Keratinocyte (primary cell): ENCODE measurements at regions not wholly inside any gene's neighbourhood (a gene's known extent, or its start where the extent isn't known, plus 50 kb on each side); places are given as distances from the start of the nearest gene placed in this dataset.
"Not testable (repeated sequence)": the region's sequence is repeated elsewhere in the genome, so short reads cannot be mapped to it uniquely, and the experiment has no call there.

ENCODE experiments used
- DNase-seq: peaks from one replicate; pipeline ENCODE4 v3.0.0-alpha.2; 2011; ENCODE audit warnings: low read depth, missing footprints, low spot score
- FAIRE-seq: peaks from 2 replicates; lab custom pipeline; 2011; peaks lifted over from hg19 to GRCh38; lab: Jason Lieb, UNC
- H2AFZ ChIP-seq: 2 replicates; pipeline ENCODE4 v1.6.0; 2012; ENCODE audit warnings: low read length, control low read depth, inconsistent platforms; ENCODE audit not compliant: control insufficient read depth
- H3K27ac ChIP-seq: 2 replicates; pipeline ENCODE4 v1.5.1; 2011; ENCODE audit warnings: low read length; ENCODE audit not compliant: control insufficient read depth, insufficient read depth
- H3K27me3 ChIP-seq: 3 replicates; pipeline ENCODE4 v1.6.0; 2011; ENCODE audit warnings: low read length; ENCODE audit not compliant: control insufficient read depth, insufficient read depth; ENCODE audit errors: extremely low read depth
- H3K36me3 ChIP-seq, 2 experiments: 2 replicates in 1 of 2; 3 replicates in 1 of 2; pipeline ENCODE4 v1.5.1; 2011; ENCODE audit warnings: low read length in 2 of 2, mild to moderate bottlenecking in 1 of 2; ENCODE audit not compliant: control insufficient read depth in 2 of 2, insufficient read depth in 2 of 2; ENCODE audit errors: extremely low read depth in 1 of 2
- H3K4me1 ChIP-seq: 3 replicates; pipeline ENCODE4 v1.5.1; 2011; ENCODE audit warnings: low read length; ENCODE audit not compliant: control insufficient read depth, insufficient read depth; ENCODE audit errors: extremely low read depth
- H3K4me2 ChIP-seq: 3 replicates; pipeline ENCODE4 v1.6.0; 2011; ENCODE audit warnings: low read depth, low read length; ENCODE audit not compliant: control insufficient read depth, insufficient read depth; ENCODE audit errors: extremely low read depth
- H3K4me3 ChIP-seq, 3 experiments: fragments of 200-600 bp in 1 of 3; sonication (generic) in 1 of 3; 2 replicates in 2 of 3; 3 replicates in 1 of 3; pipeline ENCODE4 v1.5.1; 2011 to 2016; ENCODE audit warnings: low read length in 3 of 3, mild to moderate bottlenecking in 3 of 3, control low read depth in 2 of 3, inconsistent platforms in 1 of 3, low read depth in 1 of 3, mixed read lengths in 1 of 3, mixed run types in 1 of 3, moderate library complexity in 1 of 3; ENCODE audit not compliant: control insufficient read depth in 2 of 3, insufficient read depth in 2 of 3; ENCODE audit errors: extremely low read depth in 1 of 3
- H3K79me2 ChIP-seq: 2 replicates; pipeline ENCODE4 v1.6.0; 2012; ENCODE audit warnings: low read length; ENCODE audit not compliant: control insufficient read depth, insufficient read depth
- H3K9ac ChIP-seq: 3 replicates; pipeline ENCODE4 v1.6.0; 2011; ENCODE audit warnings: low read length; ENCODE audit not compliant: control insufficient read depth, insufficient read depth; ENCODE audit errors: extremely low read depth
- H3K9me1 ChIP-seq: 3 replicates; pipeline ENCODE4 v1.6.0; 2011; ENCODE audit warnings: low read length; ENCODE audit not compliant: control insufficient read depth, insufficient read depth; ENCODE audit errors: extremely low read depth
- H3K9me3 ChIP-seq: 2 replicates; pipeline ENCODE4 v1.5.1; 2012; ENCODE audit warnings: low read depth, low read length; ENCODE audit not compliant: control insufficient read depth
- H4K20me1 ChIP-seq: 3 replicates; pipeline ENCODE4 v1.6.0; 2011; ENCODE audit warnings: low read length; ENCODE audit not compliant: control insufficient read depth, insufficient read depth; ENCODE audit errors: extremely low read depth
- EZH2 ChIP-seq: IDR thresholded peaks from one replicate; pipeline ENCODE4 v1.6.1; 2012; ENCODE audit warnings: inconsistent platforms, mild to moderate bottlenecking, low read length, moderate library complexity
- dilution Hi-C: fragments of 300-500 bp; cut with MboI; formaldehyde crosslinking; loops from one replicate; pipeline ENCODE4 v1.7.0; 2020; ENCODE audit warnings: low sequenced_read_pairs; ENCODE audit not compliant: extremely low pct_ligation_motif_present
- TF ChIP-seq, protein P1 (sequence below), 3 experiments: IDR thresholded peaks in 1 of 3; conservative IDR thresholded peaks in 1 of 3; optimal IDR thresholded peaks in 1 of 3; 2 replicates in 2 of 3; 3 replicates in 1 of 3; pipeline versions ENCODE3 to v1.5.1; 2011; ENCODE audit warnings: low read length in 3 of 3, mild to moderate bottlenecking in 3 of 3, moderate library complexity in 2 of 3, control low read depth in 1 of 3, inconsistent platforms in 1 of 3; ENCODE audit not compliant: insufficient read depth in 2 of 3; ENCODE audit errors: extremely low read depth in 1 of 3

DNA sequence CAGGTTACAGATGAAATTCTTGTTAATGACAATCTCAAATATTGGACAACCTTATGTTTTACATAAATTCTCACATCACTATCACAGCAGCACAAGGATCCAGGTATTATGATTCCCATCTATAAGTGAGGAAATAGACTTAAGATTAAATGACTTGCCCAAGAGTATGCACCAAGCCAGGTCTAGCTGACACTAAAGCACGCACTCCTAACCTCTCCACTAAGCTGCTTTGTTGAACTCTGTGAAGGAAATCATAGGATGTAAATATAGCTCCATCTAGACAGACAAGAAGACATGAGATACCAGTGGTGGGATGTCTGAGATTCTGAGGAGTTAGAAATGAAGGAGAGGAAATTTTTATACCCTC is 87.9 kb downstream of the PHLDA1 start:
- dilution Hi-C loops: no loop called here
- Histone ChIP-seq H3K36me3 (no peaks in the 10 kb centered on the region), H3K4me1 (peaks cover 33% of the 10 kb centered on the region), H2AFZ (no peak overlapping the region), H3K9ac (peak overlapping the region; percentile 59), H3K9me3 (no peaks in the 10 kb centered on the region), H3K4me2 (peak overlapping the region; percentile 93), H3K4me3 (peak overlapping the region in 2 of 3 experiments; percentile 15 to 18), H3K9me1 (no peaks in the 10 kb centered on the region), H3K27me3 (no peaks in the 10 kb centered on the region), H3K79me2 (no peaks in the 10 kb centered on the region), H4K20me1 (no peaks in the 10 kb centered on the region), H3K27ac (peak overlapping the region; percentile 89)
- no peak for TF ChIP-seq EZH2
- TF ChIP-seq, protein P1, sequence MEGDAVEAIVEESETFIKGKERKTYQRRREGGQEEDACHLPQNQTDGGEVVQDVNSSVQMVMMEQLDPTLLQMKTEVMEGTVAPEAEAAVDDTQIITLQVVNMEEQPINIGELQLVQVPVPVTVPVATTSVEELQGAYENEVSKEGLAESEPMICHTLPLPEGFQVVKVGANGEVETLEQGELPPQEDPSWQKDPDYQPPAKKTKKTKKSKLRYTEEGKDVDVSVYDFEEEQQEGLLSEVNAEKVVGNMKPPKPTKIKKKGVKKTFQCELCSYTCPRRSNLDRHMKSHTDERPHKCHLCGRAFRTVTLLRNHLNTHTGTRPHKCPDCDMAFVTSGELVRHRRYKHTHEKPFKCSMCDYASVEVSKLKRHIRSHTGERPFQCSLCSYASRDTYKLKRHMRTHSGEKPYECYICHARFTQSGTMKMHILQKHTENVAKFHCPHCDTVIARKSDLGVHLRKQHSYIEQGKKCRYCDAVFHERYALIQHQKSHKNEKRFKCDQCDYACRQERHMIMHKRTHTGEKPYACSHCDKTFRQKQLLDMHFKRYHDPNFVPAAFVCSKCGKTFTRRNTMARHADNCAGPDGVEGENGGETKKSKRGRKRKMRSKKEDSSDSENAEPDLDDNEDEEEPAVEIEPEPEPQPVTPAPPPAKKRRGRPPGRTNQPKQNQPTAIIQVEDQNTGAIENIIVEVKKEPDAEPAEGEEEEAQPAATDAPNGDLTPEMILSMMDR (optimal IDR thresholded peaks at IDR 0.05 in 1 of 3, IDR thresholded peaks at IDR 0.05 in 1 of 3, conservative IDR thresholded peaks at IDR 0.05 in 1 of 3; ENCODE audit: extremely low read depth in 1 of 3, insufficient read depth in 2 of 3, low read length in 3 of 3): no peak
- DNase-seq (no peak), FAIRE-seq (no peak)

DNA sequence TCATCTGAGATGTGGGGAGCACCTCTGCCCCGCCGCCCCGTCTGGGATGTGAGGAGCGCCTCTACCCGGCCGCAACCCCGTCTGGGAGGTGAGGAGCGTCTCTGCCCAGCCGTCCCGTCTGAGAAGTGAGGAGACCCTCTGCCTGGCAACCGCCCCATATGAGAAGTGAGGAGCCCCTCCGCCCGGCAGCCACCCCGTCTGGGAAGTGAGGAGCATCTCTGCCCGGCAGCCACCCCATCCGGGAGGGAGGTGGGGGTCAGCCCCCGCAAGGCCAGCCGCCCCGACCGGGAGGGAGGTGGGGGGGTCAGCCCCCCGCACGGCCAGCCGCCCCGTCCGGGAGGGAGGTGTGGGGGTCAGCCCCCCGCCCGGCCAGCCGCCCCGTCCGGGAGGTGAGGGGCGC is 89.9 kb downstream of the PHLDA1 start:
- dilution Hi-C loops, H3K79me2 ChIP-seq, H3K9me3 ChIP-seq, H3K27me3 ChIP-seq, FAIRE-seq, DNase-seq, H4K20me1 ChIP-seq, H2AFZ ChIP-seq, H3K9me1 ChIP-seq, H3K4me2 ChIP-seq, H3K4me3 ChIP-seq, H3K36me3 ChIP-seq, H3K27ac ChIP-seq, H3K9ac ChIP-seq: not testable (repeated sequence)
- peaks cover 24% of the 10 kb centered on the region for H3K4me1 ChIP-seq

DNA sequence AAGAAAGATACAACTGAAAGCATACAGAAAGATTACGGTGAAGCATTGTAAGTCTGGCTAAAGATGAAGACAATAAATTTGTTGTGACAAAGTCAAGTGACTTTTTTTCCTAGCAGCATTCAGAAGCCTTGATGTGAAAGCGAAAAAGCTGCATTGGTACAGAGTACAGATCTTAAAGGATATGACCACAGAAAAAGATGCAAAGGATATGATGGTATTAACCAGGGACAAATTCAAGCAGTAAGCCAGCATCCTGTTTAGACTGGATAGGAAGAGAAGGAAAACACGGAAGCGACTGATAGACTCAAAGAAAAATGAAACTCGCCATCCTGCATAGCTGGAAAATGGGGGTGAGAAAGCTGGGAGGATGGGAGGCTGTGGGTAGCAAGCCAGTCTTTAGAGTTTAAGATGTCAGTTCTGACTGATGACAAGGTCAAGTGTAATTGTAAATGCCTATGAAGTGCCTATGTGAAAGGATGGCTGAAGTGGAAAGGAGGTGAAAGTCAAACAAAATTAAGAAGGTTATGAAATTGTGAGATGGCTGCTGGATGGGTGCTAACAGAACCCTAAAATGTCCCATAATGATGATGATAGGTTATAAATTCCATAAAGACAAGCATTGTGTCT is 92.4 kb downstream of the PHLDA1 start:
- Histone ChIP-seq H3K4me2 (no peak overlapping the region), H3K9me3 (no peaks in the 10 kb centered on the region), H3K27ac (no peak overlapping the region), H4K20me1 (no peaks in the 10 kb centered on the region), H3K27me3 (no peaks in the 10 kb centered on the region), H3K79me2 (no peaks in the 10 kb centered on the region), H3K9ac (no peak overlapping the region), H3K9me1 (no peaks in the 10 kb centered on the region), H3K4me1 (peaks cover 13% of the 10 kb centered on the region), H2AFZ (no peak overlapping the region), H3K4me3 (no peak overlapping the region), H3K36me3 (no peaks in the 10 kb centered on the region)
- no peak for TF ChIP-seq EZH2
- TF ChIP-seq, protein P1 (optimal IDR thresholded peaks at IDR 0.05 in 1 of 3, IDR thresholded peaks at IDR 0.05 in 1 of 3, conservative IDR thresholded peaks at IDR 0.05 in 1 of 3; ENCODE audit: extremely low read depth in 1 of 3, insufficient read depth in 2 of 3, low read length in 3 of 3): no peak
- dilution Hi-C loops: no loop called here
- FAIRE-seq (no peak), DNase-seq (no peak)
